Activated naive CD8-positive, alpha-beta T cell treated with anti-CD3 and anti-CD28 coated beads, Interleukin-2, amount 50 U/mL, for 16 hours (primary cell): ENCODE measurements at regions not wholly inside any gene's neighbourhood (a gene's known extent, or its start where the extent isn't known, plus 50 kb on each side); places are given as distances from the start of the nearest gene placed in this dataset.
"Not testable (repeated sequence)": the region's sequence is repeated elsewhere in the genome, so short reads cannot be mapped to it uniquely, and the experiment has no call there.

Source experiments
- DNase-seq: peaks from one replicate; pipeline ENCODE4 v3.0.0-alpha.2; 2020; ENCODE audit warnings: low read depth, low spot score

DNA sequence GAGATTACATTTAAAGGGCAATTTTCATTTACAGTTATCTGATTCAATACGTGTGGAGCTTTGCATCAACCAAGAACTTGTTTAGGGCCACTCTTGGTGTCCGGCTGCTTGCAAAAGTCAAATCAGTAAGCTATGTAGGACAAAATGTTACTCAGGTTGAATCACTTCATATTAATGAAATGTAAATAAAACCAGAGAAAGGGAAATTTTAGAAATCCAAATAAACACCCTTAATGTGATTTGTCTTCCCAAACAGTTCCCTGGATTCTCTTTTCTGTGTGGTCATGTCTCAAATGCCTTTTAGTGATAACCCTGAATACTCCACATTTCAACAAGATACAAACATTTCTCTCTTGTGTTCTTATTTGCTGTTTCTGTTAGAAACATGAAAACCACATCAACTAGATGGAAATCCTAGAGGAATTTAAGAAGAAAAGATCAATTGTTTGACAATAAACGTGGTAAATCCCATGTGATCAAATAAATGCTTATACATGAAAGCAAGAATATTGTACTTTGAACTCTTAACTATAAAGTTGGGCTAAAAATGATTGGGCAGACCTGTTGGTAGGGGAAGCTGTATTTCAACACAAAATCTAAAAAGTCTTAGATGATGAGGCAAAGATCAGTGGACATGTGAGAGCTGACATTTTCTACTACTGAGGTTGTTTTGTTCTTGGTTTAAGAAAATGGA lies 101.3 kb downstream of the CDC42EP3 start:
- DNase-seq = no peak

GRCh38 chr2:37570773-37571586 lies 100.5 kb downstream of the CDC42EP3 start:
- DNase-seq = no peak

GRCh38 chr2:37571587-37572136 lies 99.8 kb downstream of the CDC42EP3 start:
- no peak for DNase-seq

DNA sequence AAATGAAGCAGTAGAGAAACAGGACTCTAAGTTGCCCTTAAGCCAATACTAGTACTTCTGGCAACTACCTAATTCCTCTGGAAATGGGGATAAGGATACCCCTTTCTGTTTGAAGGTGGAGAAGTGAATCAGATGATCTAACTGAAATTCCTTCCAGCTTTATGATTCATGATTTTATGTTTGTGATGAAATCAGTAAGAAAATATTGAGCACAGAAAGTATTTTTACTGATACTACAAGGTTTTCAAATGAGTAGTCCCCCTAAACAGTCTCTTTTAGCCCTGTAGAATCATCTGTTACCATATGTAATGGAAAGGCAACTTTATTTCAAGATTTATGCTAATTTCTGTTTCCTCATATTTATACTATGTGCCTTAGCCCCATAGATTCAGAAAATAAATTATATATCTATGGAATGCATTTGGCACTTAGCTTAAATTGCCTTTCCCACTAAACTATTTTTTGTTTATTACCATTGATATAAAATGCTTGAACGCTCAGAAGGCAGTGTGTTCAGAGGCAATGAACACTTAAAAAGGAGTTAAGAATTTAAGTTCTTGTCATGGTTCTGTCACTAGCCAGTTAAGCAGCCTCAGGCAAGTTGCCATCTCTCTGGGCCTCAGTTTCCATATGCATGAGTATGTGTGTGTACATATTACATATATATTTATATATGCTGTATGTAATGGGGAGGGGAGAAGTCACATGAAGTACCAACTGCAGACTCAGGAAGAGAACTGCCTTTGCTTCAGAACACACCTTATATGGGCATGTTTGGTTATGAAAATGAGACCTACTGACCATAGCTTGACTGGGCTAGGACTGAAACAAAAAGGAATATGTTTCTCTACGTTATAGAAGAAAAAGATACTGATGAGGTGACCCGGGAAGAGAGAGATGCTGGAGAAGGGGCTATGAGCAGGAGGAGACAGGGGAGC lies 97.7 kb downstream of the CDC42EP3 start:
- no peak for DNase-seq

DNA sequence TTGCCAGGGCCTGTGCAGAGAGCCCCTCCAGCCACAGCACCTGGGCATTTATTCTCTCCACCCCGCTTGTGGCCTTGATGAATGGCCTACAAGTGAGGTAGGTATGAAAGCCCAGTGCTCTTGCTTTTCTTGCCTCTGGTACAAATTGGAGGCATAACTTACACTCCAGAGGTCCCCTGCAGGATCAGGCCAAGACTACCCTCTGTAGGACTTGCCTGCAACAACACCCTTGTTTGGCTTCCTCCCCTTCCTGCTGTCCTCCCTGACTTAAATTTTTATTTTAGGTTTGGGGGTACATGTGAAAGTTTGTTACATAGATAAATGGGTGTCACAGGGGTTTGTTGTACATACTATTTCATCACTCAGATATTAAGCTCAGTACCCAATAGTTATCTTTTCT lies 95.7 kb downstream of the CDC42EP3 start:
- no peak for DNase-seq

DNA sequence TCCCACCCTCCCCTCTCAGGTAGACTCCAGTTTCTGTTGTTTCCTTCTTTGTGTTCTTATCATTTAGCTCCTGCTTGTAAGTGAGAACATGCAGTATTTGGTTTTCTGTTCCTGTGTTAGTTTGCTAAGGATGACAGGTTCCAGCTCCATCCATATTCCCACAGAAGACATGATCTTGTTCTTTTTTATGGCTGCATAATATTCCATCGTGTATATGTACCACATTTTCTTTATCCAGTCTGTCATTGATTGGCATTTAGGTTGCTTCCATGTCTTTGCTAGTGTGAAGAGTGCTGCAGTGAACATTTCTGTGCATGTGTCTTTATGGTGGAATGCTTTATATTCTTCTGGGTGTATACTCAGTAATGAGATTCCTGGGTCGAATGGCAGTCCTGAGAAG lies 95.2 kb downstream of the CDC42EP3 start:
- not testable (repeated sequence) for DNase-seq

GRCh38 chr2:37576831-37577230 lies 94.6 kb downstream of the CDC42EP3 start:
- no peak for DNase-seq

DNA sequence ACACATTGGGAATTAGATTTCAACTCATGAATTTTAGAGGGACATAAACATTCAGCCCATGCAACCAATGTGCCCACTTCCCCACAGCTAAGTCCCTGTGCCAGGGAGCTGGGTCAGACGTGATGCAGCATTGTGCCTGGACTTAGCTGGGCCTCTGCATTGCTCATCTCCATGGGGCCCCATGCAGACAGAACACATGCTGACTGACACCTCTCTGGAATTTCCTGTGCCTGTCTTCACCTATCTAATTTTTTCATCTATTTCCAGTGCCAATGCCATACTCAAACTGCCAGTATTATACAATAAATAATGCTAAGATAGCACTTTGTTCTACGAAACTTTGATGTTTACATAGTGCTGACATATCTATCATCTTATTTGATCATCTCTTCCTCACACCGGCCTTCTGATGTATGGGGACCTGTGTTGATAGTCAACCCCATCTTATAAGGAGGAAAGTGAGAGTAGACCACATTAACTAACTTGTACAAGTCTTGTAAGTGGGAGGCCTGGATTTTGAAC lies 92.2 kb downstream of the CDC42EP3 start:
- no peak for DNase-seq

GRCh38 chr2:37579949-37580348 lies 91.5 kb downstream of the CDC42EP3 start:
- DNase-seq = not testable (repeated sequence)

DNA sequence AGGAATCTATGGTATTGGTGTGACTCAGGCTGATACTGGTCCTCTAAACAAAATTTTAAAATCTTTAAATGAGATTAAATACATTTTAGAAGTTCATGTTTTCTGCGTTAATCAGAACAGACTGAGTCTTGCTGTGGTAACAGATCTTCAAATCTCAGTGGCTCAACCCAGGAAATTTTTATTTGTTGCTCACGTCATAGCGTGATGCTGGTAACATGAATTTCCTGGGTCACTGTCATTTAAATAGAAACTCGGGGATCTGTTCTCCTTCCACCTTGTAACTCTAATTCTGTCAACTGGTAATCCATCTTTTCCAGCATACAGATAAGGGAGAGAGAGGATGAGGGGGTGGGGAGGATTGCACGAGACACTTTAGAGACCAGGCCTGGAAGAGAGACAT lies 90.0 kb downstream of the CDC42EP3 start:
- no peak for DNase-seq

- DNase-seq = no peak
Observed at GRCh38 chr2:37582481-37583220, 88.8 kb downstream of the CDC42EP3 start.

DNA sequence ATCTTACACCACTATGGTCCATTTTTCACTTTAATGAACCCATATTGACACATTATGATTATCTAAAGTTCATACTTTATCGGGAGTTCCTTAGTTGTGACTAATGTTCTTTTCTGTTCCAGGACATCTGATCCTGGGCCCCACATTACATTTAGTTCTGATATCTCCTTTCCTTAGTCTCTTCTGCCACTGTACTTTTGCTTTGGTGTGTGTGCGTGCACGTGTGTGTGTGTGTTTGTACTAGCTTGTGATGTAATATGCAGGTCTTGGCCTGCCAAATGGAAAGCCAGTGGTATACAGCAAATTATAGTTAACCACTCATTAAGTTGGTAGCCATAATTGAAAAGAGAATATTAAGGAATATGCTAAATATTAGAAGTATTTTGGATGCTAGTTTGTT lies 88.0 kb downstream of the CDC42EP3 start:
- DNase-seq = no peak

DNA sequence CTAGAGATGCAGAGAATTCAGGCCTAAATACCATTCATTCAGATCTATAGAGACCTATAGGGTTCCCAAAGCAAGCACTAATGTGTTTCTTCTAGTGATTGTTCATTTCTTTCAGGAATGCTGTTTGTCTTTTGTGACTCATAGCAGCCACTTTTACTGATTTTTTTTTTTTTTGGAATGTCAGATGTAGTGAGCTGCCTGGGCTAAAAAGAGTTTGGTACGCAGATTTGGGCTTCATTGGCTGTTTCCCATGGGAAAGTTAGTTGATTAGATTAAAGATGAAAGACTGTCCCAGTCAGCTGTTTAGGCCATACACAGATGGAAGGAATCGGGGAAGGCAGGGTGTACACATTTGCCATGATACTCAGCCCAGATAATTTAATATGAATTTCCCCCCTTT lies 87.6 kb downstream of the CDC42EP3 start:
- no peak for DNase-seq

- DNase-seq = no peak
Observed at GRCh38 chr2:37585295-37585908, 86.0 kb downstream of the CDC42EP3 start.

- DNase-seq = peak; percentile 33
Observed at GRCh38 chr2:37585982-37586621, 85.3 kb downstream of the CDC42EP3 start.

DNA sequence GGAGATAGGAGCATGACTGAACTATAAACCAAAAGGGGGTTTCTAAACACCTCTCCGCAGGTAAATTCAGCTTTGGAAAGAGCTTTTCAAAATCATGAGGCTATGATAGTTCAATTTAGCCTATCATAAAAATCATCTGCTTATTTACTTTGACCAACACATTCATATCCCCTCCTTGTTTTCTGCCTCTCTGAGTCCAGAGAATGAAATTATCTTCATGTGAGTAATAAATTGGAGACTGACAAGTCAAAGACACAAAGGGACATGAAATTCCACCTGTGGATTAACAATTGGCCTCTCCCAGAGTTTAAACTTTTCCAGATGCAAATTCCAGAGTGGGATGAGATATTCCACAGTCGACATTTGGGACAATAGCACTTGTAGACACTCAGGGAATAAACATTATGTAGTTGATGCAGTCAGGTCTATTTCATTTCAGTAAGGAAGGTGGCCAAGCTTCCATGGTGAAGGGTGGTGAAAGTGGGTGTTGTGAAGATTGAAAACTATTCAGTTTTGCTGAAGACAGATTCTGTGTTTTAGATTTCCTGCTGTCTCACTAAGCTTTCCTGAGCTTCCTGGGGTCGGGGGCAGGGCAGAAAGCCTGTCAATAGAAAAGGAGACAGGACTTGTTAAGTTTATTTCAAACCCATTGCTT lies 84.7 kb downstream of the CDC42EP3 start:
- DNase-seq = no peak

- DNase-seq = no peak
Observed at GRCh38 chr2:37587817-37588216, 83.6 kb downstream of the CDC42EP3 start.

DNA sequence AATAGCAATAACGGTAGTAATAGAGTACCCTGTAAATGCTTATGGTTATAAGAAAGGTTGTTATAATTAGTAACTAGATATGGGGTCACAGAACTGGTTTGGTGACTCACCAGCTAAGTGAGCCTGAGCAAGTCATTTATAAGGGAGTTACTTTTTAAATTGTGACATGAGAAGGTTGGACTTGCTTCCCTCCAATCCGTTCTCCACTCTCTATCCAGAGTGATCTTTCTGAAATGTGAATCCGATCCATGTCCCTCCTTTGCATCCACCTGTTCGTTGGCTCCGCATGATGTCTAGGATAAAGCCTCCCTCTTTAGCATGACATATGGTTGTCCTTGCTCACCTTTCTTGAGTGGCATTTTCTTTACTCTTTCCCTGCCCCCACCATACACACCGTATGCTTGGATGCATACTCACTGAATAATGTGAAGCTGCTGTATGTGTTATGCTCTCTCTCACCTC lies 83.1 kb downstream of the CDC42EP3 start:
- DNase-seq = no peak

DNA sequence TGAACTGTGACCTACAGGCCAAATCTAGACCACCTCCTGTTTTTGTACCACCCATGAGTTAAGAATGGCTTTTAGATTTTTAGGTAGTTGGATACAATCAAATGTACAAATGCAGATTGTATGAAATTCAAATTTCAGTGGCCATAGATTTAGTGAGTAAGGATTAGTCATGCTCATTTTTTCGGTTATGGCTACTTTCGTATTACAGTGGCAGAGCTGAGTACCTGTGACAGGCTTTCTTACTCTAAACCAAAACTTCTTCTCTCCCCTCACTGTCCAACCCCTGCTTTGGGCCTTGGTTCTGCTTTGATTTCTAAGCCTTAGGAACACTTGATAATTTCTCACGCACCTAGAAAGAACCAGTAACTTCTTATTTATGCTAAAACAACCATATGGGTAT lies 82.1 kb downstream of the CDC42EP3 start:
- DNase-seq = no peak
